ENCODE measurements at regions not wholly inside any gene's neighbourhood (a gene's known extent, or its start where the extent isn't known, plus 50 kb on each side); places are given as distances from the start of the nearest gene placed in this dataset.
A peak's percentile ranks its signal among the peaks of the same experiment; 100 is the strongest.

- POLR2A ChIA-PET (ENCODE audit: unreplicated experiment), result interaction anchor here (0.7 kb wide), 2 partner anchors 33 to 383 kb away, joined by 6 to 12 read pairs; no protein-coding TSS in a partner anchor
These were observed 413.0 kb downstream of the PCNX1 start, which contains the start of gene SIPA1L1 for GRCh38 chr14:71320107-71320733. SIPA1L1 (plus strand) TSS chr14:71320476.

DNA sequence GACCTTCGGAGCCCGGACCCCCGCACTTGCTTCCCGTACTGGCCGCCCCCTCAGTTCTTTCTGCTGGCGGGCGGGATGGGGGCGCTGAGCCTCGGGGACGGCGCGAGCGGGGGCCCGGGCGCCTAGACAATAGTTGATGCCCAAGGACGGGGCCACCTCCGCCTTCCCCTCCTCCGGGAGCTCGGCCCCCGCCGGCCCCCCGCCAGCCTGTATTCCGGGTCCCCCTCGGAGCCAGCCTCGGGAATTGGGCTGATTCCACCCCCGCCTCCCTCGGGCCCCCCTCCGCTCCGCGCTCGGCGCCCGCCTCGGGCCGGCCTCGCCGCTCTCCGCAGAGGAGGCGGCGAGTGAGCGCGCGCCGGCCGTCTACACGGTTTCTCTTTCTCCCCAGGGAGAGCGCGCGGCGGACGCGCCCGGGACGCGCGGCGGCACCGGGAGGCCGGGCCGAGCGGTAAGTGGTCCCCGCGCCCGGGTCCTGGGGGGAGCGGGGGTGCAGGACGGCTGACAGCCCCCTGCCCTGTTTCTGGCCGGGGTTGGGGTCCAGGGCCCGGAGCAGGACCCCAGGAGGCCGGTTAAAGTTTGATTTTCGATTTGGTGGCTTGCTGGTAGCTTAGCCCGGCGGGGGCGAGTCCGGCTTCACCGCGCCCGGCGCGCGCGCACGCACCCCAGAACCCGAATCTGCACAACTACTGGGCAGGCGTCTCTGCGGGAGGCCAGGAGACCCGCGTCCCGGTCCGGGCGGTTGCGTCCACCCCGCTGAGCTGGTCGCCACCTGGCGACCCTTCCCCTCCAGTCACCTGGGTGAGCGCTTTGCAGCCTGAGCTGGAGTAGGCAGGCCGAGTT lies 413.7 kb downstream of the PCNX1 start:
- Histone ChIP-seq H4K20me1 (ENCODE audit: insufficient read depth) (no peaks in the 10 kb centered on the region; the same call in 1 of the 2 replicates), H3F3A (ENCODE audit: insufficient read depth, low read depth) (peaks cover 21% of the 10 kb centered on the region), H3K4me2 (peak overlapping the region; percentile 89), H3K9me2 (ENCODE audit: insufficient read depth) (no peaks in the 10 kb centered on the region), H3K27ac (peak overlapping the region; percentile 99), H3K79me2 (ENCODE audit: low read depth) (peaks cover 48% of the 10 kb centered on the region), H3K4me1 (replicated peaks; ENCODE audit: insufficient read depth) (peaks cover 45% of the 10 kb centered on the region), H3K4me3 (peak overlapping the region; percentile 97), H3K36me3 (ENCODE audit: low read depth) (peaks cover 28% of the 10 kb centered on the region), H3K27me3 (ENCODE audit: insufficient read depth, low read depth) (no peaks in the 10 kb centered on the region), H2AFZ (peak overlapping the region; percentile 81), H3K9me3 (ENCODE audit: insufficient read depth, low read depth) (no peaks in the 10 kb centered on the region)
- POLR2A ChIA-PET (ENCODE audit: unreplicated experiment), result interaction anchor here (0.6 to 0.7 kb wide), 2 partner anchors 124 to 382 kb away, joined by 4 to 12 read pairs; no protein-coding TSS in a partner anchor
- TF ChIP-seq EZH2 (IDR thresholded peaks at IDR 0.05; ENCODE audit: low read depth) (no peak), CTCF (conservative IDR thresholded peaks at IDR 0.05) (no peak)
- intact Hi-C loops (cut with micrococcal nuclease; ENCODE audit: unreplicated experiment), result loop anchor here (1.0 to 10.0 kb wide), 10 partner anchors 30 to 432 kb away; no protein-coding TSS in a partner anchor
- CTCF ChIA-PET, result interaction anchor here (0.5 to 1.0 kb wide), 3 partner anchors 83 to 205 kb away, joined by 3 to 4 read pairs (median 4); no protein-coding TSS in a partner anchor
- DNase-seq, result peak in 1 of 2 experiments; percentile 51
- no TSS peak for BruUV-seq (replicated peaks)

More at GRCh38 chr14:71320107-71320733, 413.0 kb downstream of the PCNX1 start, which contains the start of gene SIPA1L1:
- Histone ChIP-seq H3K9me2 (ENCODE audit: insufficient read depth) (no peaks in the 10 kb centered on the region), H2AFZ (peak within 1 kb of the TSS; percentile 81), H3K36me3 (ENCODE audit: low read depth) (peaks cover 21% of the 10 kb centered on the region), H4K20me1 (ENCODE audit: insufficient read depth) (no peaks in the 10 kb centered on the region; the same call in 1 of the 2 replicates), H3K27me3 (ENCODE audit: insufficient read depth, low read depth) (no peaks in the 10 kb centered on the region), H3K79me2 (ENCODE audit: low read depth) (peaks cover 41% of the 10 kb centered on the region), H3K4me2 (peak within 1 kb of the TSS; percentile 89), H3K4me1 (replicated peaks; ENCODE audit: insufficient read depth) (peaks cover 40% of the 10 kb centered on the region), H3K4me3 (peak within 1 kb of the TSS; percentile 97), H3K27ac (peak within 1 kb of the TSS; percentile 99), H3F3A (ENCODE audit: insufficient read depth, low read depth) (peaks cover 21% of the 10 kb centered on the region), H3K9me3 (ENCODE audit: insufficient read depth, low read depth) (no peaks in the 10 kb centered on the region)
- CTCF ChIA-PET, result no interaction called here
- BruUV-seq (replicated peaks), result no TSS peak
- intact Hi-C loops (cut with micrococcal nuclease; ENCODE audit: unreplicated experiment), result loop anchor here (1.0 to 10.0 kb wide), 9 partner anchors 29 to 433 kb away; no protein-coding TSS in a partner anchor
- peak; percentile 94 to 97 for DNase-seq
- no peak for TF ChIP-seq CTCF (conservative IDR thresholded peaks at IDR 0.05)
- TF ChIP-seq EZH2 (IDR thresholded peaks at IDR 0.05; ENCODE audit: low read depth), result no peak

Data from PC-9 (cell line).